ENCODE measurements at regions not wholly inside any gene's neighbourhood (a gene's known extent, or its start where the extent isn't known, plus 50 kb on each side); places are given as distances from the start of the nearest gene placed in this dataset.

GRCh38 chr10:6788231-6788630 is 208.2 kb upstream of the PRKCQ start:
- TF ChIP-seq, protein P1, sequence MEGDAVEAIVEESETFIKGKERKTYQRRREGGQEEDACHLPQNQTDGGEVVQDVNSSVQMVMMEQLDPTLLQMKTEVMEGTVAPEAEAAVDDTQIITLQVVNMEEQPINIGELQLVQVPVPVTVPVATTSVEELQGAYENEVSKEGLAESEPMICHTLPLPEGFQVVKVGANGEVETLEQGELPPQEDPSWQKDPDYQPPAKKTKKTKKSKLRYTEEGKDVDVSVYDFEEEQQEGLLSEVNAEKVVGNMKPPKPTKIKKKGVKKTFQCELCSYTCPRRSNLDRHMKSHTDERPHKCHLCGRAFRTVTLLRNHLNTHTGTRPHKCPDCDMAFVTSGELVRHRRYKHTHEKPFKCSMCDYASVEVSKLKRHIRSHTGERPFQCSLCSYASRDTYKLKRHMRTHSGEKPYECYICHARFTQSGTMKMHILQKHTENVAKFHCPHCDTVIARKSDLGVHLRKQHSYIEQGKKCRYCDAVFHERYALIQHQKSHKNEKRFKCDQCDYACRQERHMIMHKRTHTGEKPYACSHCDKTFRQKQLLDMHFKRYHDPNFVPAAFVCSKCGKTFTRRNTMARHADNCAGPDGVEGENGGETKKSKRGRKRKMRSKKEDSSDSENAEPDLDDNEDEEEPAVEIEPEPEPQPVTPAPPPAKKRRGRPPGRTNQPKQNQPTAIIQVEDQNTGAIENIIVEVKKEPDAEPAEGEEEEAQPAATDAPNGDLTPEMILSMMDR (IDR thresholded peaks at IDR 0.05; ENCODE audit: low read depth, low read length) = no peak
- TF ChIP-seq POLR2A (IDR thresholded peaks at IDR 0.05; ENCODE audit: extremely low read depth, insufficient read length) = no peak
- no peak for TF ChIP-seq MAX (IDR thresholded peaks at IDR 0.05; ENCODE audit: low read depth, low read length)
- no peak for TF ChIP-seq MYC (IDR thresholded peaks at IDR 0.05; ENCODE audit: low read depth, low read length)

Data from NB4 (cell line).